ENCODE measurements at regions not wholly inside any gene's neighbourhood (a gene's known extent, or its start where the extent isn't known, plus 50 kb on each side); places are given as distances from the start of the nearest gene placed in this dataset.

GRCh38 chr2:238685713-238686112 lies 162.2 kb upstream of the TWIST2 start:
- no peak overlapping the region for H3K4me3 ChIP-seq
- intact Hi-C loops (cut with DNase I; ENCODE audit: low total_unique reads), result no loop called here
- no peak for TF ChIP-seq POLR2A (IDR thresholded peaks at IDR 0.05)
- TF ChIP-seq POLR2AphosphoS5 (IDR thresholded peaks at IDR 0.05), result no peak
- TF ChIP-seq CTCF (IDR thresholded peaks at IDR 0.05 in 8 of 11, conservative IDR thresholded peaks at IDR 0.05 in 3 of 11), result no peak
- peaks cover 0 to 45% (median 4%) of the 10 kb centered on the region in 7 donors for H3K27me3 ChIP-seq (replicated peaks in 1 of 7)
- WGBS, 5 donors, result 61 to 93% (median 75%) methylated on average over 2 of the region's 2 CpGs
- H3K4me1 ChIP-seq, result no peaks in the 10 kb centered on the region
- no peak overlapping the region for H3K27ac ChIP-seq
- H3K9me3 ChIP-seq, result no peaks in the 10 kb centered on the region
- no peak for DNase-seq
- no peaks in the 10 kb centered on the region for H3K36me3 ChIP-seq

- peaks cover 0 to 41% (median 4%) of the 10 kb centered on the region in 7 donors for H3K27me3 ChIP-seq (replicated peaks in 1 of 7)
- no peak overlapping the region for H3K27ac ChIP-seq
- DNase-seq, result no peak
- H3K4me3 ChIP-seq, result no peak overlapping the region
- TF ChIP-seq CTCF (IDR thresholded peaks at IDR 0.05 in 8 of 11, conservative IDR thresholded peaks at IDR 0.05 in 3 of 11), result no peak
- TF ChIP-seq POLR2AphosphoS5 (IDR thresholded peaks at IDR 0.05), result no peak
- no peak for TF ChIP-seq POLR2A (IDR thresholded peaks at IDR 0.05)
- H3K4me1 ChIP-seq, result no peaks in the 10 kb centered on the region
- intact Hi-C loops (cut with DNase I; ENCODE audit: low total_unique reads), result no loop called here
- 87 to 89% (median 88%) methylated on average over 7 of the region's 7 CpGs for WGBS, 5 donors
- H3K9me3 ChIP-seq, result no peaks in the 10 kb centered on the region
- H3K36me3 ChIP-seq, result no peaks in the 10 kb centered on the region
Measured at GRCh38 chr2:238686223-238686622, 161.7 kb upstream of the TWIST2 start.

- no peak overlapping the region for H3K27ac ChIP-seq
- H3K36me3 ChIP-seq, result no peaks in the 10 kb centered on the region
- intact Hi-C loops (cut with DNase I; ENCODE audit: low total_unique reads), result no loop called here
- no peak for DNase-seq
- no peaks in the 10 kb centered on the region for H3K9me3 ChIP-seq
- H3K27me3 ChIP-seq (replicated peaks in 1 of 7), result peaks cover 0 to 38% (median 0%) of the 10 kb centered on the region in 7 donors
- whole genome bisulfite sequencing, 5 donors, result 67 to 88% (median 76%) methylated on average over 23 to 24 of the region's 24 CpGs
- no peak overlapping the region for H3K4me3 ChIP-seq
- TF ChIP-seq POLR2A (IDR thresholded peaks at IDR 0.05), result no peak
- no peak for TF ChIP-seq CTCF (IDR thresholded peaks at IDR 0.05 in 8 of 11, conservative IDR thresholded peaks at IDR 0.05 in 3 of 11)
- TF ChIP-seq POLR2AphosphoS5 (IDR thresholded peaks at IDR 0.05), result no peak
- no peaks in the 10 kb centered on the region for H3K4me1 ChIP-seq
Measured at GRCh38 chr2:238688193-238689153, 159.4 kb upstream of the TWIST2 start.

GRCh38 chr2:238689331-238689730 lies 158.6 kb upstream of the TWIST2 start:
- Histone ChIP-seq H3K9me3 (no peaks in the 10 kb centered on the region), H3K4me3 (no peak overlapping the region), H3K36me3 (no peaks in the 10 kb centered on the region), H3K27me3 (replicated peaks in 1 of 7) (peaks cover 0 to 30% (median 0%) of the 10 kb centered on the region in 7 donors), H3K27ac (no peak overlapping the region), H3K4me1 (no peaks in the 10 kb centered on the region)
- TF ChIP-seq POLR2A (IDR thresholded peaks at IDR 0.05) (no peak), CTCF (IDR thresholded peaks at IDR 0.05 in 8 of 11, conservative IDR thresholded peaks at IDR 0.05 in 3 of 11) (no peak), POLR2AphosphoS5 (IDR thresholded peaks at IDR 0.05) (no peak)
- intact Hi-C loops (cut with DNase I; ENCODE audit: low total_unique reads), result no loop called here
- WGBS, 5 donors, result 65 to 68% (median 67%) methylated on average over 2 of the region's 2 CpGs
- no peak for DNase-seq

Measured in spleen (tissue), 11 donors.